ENCODE measurements at regions not wholly inside any gene's neighbourhood (a gene's known extent, or its start where the extent isn't known, plus 50 kb on each side); places are given as distances from the start of the nearest gene placed in this dataset.

DNA sequence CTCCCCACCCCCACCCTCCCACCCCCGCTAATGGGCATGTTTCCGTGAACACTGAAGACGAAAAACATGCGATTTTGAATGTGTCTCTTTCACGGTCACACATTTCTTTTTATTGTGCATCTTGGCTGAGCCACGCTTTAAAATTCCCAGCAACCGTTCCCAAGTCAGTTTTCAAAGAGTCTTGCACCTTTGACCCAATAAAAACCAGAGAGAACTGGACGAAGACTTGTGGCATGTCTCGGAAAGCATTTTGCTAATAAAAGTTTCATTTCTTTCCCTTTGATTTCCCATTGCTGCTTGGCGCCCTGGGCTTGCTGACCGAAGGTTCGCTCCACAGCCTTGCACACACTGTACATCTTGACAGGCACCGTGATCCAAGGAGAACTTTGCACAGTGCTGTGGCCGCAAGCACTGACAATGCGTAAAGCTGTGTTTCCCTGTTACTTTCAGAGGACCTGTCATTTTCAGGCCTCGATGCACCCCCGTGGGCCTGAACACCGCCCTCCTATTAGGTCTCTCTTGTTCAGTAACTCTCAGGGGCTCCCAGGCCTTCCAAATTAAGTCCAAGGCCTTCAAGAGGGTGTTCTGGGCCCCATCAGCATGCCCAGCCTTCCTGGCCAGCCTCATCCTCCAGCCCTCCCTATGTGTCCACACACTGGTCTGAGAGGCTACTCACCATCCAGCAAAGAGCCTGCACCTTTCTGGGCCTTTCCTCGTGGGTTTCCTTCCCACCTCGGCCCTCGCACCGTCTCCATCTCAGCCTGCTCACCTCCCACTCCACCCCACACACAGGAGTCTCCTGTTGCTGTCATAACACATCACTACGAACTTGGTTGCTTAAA is 63.4 kb upstream of the DIO3 start:
- DNase-seq (ENCODE audit: extremely low read depth in 1 of 11, low read depth in 9 of 11, low spot score in 4 of 11) = no peak

- no peak for DNase-seq (ENCODE audit: extremely low read depth in 1 of 11, low read depth in 9 of 11, low spot score in 4 of 11)
Observed at GRCh38 chr14:101498526-101498860, 62.8 kb upstream of the DIO3 start.

- DNase-seq (ENCODE audit: extremely low read depth in 1 of 11, low read depth in 9 of 11, low spot score in 4 of 11) = no peak
Observed at GRCh38 chr14:101499080-101499479, 62.2 kb upstream of the DIO3 start.

DNA sequence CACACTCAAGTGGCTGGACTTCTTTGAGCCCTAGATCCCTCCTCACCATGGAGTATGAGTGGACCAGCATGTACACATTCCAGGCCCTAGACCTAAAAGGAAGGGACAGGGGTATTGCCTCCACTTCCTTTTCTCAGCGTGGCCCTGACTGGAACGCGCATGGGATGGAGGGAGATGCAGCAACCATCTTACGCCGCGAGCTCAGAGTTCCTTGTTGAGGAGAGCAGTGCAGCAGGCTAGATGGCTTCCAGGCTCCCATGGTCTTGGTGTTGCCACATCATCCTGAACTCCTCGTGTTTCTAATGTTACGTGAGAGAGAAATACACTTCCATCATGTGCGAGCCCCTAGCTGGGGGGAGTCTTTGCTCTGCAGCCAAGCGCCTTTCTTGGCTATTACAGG is 61.8 kb upstream of the DIO3 start:
- DNase-seq (ENCODE audit: extremely low read depth in 1 of 11, low read depth in 9 of 11, low spot score in 4 of 11) = no peak

GRCh38 chr14:101500061-101500460 is 61.2 kb upstream of the DIO3 start:
- DNase-seq (ENCODE audit: extremely low read depth in 1 of 11, low read depth in 9 of 11, low spot score in 4 of 11) = no peak

DNA sequence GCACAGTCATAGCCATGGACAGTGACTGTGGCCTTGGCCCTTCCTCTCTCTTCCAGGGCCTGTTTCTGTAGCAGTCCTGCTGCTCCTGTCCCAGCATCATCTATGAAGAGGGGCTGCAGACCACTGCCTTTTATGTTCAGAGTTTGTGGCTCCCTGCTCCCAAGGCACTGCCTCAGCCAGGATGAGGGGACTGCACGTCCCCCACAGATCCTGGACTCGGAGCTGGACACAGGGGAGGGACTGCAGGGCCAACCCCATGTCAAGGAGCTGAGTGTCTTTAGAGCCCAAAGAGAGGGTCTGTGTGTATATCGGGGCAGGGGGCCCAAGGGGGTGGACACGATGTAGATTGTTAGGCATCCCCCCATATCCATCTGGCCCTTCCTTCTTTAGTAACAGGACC is 60.6 kb upstream of the DIO3 start:
- DNase-seq (ENCODE audit: extremely low read depth in 1 of 11, low read depth in 9 of 11, low spot score in 4 of 11) = no peak

DNA sequence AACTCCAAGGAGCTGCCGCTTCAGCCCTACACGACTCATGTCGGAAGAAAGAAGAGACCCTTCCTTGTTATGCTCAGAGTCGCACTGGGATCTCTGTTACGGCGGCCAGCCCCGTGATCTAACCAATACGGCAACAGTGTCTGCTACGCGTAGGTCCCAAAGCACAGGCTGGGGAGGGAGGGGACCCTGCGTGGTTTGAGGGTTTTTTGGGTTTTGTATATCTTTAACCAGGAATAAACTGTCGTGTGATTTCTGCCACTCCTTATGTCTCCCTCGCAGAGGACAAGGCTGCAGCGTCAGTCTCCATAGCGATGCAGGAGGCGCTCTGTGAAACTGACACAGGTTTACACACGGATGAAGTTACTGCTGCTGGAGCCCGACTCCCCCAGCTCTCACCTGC is 60.0 kb upstream of the DIO3 start:
- DNase-seq (ENCODE audit: extremely low read depth in 1 of 11, low read depth in 9 of 11, low spot score in 4 of 11) = no peak

- no peak for DNase-seq (ENCODE audit: extremely low read depth in 1 of 11, low read depth in 9 of 11, low spot score in 4 of 11)
Observed at GRCh38 chr14:101501858-101502615, 59.3 kb upstream of the DIO3 start.

GRCh38 chr14:101502761-101503392 is 58.4 kb upstream of the DIO3 start:
- no peak for DNase-seq (ENCODE audit: extremely low read depth in 1 of 11, low read depth in 9 of 11, low spot score in 4 of 11)

DNA sequence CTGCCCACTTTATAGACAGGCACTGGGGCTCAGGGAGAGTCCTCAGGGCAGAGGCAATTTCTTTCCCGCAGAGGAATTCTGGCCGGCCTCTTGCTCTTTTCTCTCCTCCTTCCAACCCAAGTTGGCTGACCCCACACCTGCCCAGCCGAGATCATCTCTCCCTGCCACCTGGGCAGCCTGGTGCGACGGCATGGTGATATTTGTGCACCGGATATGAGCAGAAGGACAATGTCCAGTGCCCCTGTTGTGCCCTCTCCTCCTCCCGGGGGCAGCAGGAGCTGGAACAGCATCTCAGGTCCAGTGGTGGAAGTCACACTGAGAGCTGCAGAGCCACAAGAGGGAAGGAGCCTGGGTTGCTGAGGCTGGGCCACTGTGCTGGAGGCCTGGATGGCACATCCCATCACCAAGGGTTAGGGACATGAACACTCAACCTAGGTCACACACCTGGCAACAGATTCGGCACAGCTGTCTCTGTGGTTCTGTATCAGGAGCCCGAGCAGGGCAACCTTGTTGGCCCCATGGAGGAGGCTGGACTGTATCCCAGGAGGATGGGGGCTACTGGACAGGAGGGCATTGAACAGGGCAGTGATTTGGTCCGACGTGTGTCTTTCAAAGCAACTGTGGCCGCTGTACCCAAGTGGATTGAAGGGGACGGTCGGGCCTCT is 57.7 kb upstream of the DIO3 start:
- no peak for DNase-seq (ENCODE audit: extremely low read depth in 1 of 11, low read depth in 9 of 11, low spot score in 4 of 11)

GRCh38 chr14:101504096-101504948 is 57.0 kb upstream of the DIO3 start:
- no peak for DNase-seq (ENCODE audit: extremely low read depth in 1 of 11, low read depth in 9 of 11, low spot score in 4 of 11)

GRCh38 chr14:101505236-101505970 is 55.9 kb upstream of the DIO3 start:
- no peak for DNase-seq (ENCODE audit: extremely low read depth in 1 of 11, low read depth in 9 of 11, low spot score in 4 of 11)

DNA sequence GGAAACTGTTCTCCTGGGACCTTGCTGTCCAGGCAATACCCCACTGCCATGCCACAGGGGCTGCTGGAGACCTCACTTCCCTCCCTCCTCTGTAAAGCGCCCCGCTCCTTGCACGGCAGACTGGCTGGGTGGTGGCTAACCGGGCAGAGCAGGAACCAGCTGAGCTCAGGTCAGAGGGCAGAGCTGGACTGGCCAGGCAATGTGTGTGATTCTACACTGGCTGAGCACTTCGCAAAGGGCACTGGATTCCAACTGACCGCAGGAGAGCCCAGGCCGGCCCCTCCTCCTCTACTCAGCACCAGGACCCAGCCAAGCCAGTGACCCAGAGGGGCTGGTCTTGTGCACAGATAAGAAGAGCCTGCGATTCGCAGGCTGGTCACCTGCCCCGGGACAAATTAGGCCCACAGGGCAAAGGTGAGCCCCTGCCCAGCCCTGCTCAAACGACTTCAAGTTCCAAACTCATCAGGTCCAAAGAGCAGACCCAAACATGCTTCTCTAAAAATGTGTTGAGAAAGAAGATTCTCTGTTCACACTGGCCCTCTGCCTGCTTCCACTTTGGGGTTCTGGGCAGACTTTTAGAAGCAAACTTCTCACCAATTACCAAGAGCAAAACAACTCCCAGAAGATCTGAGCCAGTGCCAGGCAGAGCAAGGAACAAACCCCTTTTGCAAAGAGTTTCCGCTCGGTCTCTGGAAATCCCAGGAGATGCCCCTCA is 54.9 kb upstream of the DIO3 start:
- DNase-seq (ENCODE audit: extremely low read depth in 1 of 11, low read depth in 9 of 11, low spot score in 4 of 11) = no peak

DNA sequence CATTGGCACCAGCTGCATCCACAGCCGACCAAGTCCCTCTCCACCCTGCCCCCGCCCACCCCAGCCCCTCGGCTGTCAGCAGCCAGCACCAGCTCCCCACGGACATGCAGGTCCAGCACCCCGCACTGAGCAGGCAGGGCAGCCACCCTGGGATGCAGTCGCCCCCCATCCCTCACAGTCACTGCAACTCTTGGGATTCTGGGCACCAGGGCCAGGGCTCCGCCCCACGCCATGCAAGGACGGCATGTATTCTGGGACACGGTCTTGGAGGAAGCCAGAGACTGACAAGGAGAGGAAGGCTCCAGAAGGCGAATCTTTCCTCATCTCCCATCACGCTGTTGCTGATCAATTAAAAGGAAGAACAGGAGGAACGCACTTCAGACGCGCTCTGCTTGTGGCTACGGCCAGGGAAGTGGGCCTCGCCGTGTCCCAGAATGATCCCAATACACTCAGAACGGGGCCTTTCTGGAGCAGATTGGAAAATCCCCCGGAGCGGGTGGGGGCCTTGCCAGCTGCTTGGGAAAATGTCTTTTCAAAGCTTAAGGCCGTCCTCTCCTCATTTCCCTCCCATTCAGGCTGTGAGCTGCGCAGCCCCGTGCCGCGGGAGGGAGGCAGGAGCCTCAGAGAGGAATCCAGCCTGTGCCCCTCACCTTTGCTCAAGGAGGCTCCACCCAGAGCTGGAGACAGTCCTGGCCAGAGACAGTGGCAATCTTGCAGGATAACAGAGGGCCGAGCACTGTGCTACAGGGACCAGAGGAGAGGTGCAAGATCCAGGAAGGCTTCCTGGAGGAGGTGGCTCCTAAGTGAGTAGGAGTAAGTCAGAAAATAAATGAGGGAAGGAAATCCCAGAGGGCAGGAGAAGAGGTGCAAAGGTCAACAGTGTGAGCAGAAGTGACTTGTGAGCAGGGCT is 54.1 kb upstream of the DIO3 start:
- no peak for DNase-seq (ENCODE audit: extremely low read depth in 1 of 11, low read depth in 9 of 11, low spot score in 4 of 11)

- DNase-seq (ENCODE audit: extremely low read depth in 1 of 11, low read depth in 9 of 11, low spot score in 4 of 11) = no peak
Observed at GRCh38 chr14:101507836-101508150, 53.5 kb upstream of the DIO3 start.

DNA sequence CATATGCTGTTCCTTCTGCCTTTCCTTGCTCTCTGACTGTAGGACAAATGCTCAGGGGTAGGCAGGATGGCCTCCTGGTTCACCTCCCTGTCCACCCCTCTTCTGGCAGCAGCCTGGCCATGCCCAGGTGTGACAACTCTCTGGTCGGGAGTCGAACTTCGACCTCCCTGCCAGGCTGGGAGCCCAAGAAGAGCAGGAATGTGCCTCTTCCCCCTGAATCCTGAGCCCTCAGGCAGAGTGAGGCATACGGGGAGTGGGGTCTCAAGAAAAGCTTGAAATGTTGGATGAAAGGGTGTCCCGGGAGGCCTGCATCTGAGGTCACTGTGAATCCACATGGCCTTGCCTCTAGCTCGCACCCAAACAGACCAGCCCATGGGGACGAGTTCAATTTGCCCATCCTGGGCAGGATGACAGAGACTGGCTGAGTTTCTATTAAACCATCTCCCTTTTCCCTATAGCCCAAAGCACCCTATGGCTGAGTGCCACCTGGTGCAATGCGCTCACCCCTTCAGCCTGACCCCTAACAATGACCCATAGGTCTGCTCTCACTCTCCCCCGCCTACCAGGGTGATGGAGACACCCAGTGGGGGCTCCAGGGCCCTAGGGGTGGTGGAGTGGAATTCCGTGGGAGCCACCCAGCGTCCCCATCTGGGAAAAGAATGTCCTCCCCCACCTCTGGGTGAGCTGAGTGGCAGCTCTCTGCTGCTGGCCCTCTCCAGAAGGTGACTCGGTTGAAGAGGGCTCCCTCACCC is 52.9 kb upstream of the DIO3 start:
- DNase-seq (ENCODE audit: extremely low read depth in 1 of 11, low read depth in 9 of 11, low spot score in 4 of 11) = no peak

Data from renal cortex interstitium (tissue), 11 donors.